PFSK-1 (cell line): ENCODE measurements at regions not wholly inside any gene's neighbourhood (a gene's known extent, or its start where the extent isn't known, plus 50 kb on each side); places are given as distances from the start of the nearest gene placed in this dataset.

Experiments used
- POLR2AphosphoS5 ChIP-seq: IDR thresholded peaks from 2 replicates; pipeline ENCODE4 v1.6.1; 2012; ENCODE audit warnings: low read depth, mild to moderate bottlenecking, control low read depth, low read length, moderate library complexity
- REST ChIP-seq, 2 experiments: IDR thresholded peaks; 2 replicates each; pipeline versions ENCODE4 v1.6.1 to v1.8.0; 2011 to 2012; ENCODE audit warnings: low read depth in 2 of 2, low read length in 2 of 2, control low read depth in 1 of 2, inconsistent platforms in 1 of 2, mild to moderate bottlenecking in 1 of 2, moderate library complexity in 1 of 2; ENCODE audit not compliant: insufficient read depth in 1 of 2
- SIN3A ChIP-seq: IDR thresholded peaks from 2 replicates; pipeline ENCODE4 v1.6.1; 2012; ENCODE audit warnings: mild to moderate bottlenecking, low read length, moderate library complexity, borderline replicate concordance; ENCODE audit not compliant: insufficient read depth
- TAF1 ChIP-seq: IDR thresholded peaks from 2 replicates; pipeline ENCODE4 v1.6.1; 2012; ENCODE audit warnings: low read length, control low read depth, borderline replicate concordance; ENCODE audit not compliant: insufficient read depth

GRCh38 chrX:131812847-131813825, 210.0 kb upstream of the STK26 start:
- TF ChIP-seq POLR2AphosphoS5, result no peak
- TF ChIP-seq SIN3A, result no peak
- no peak for TF ChIP-seq REST (IDR thresholded peaks at IDR 0.05; ENCODE audit: insufficient read depth in 1 of 2, low read depth in 2 of 2, low read length in 2 of 2)
- no peak for TF ChIP-seq TAF1
